ENCODE measurements at regions not wholly inside any gene's neighbourhood (a gene's known extent, or its start where the extent isn't known, plus 50 kb on each side); places are given as distances from the start of the nearest gene placed in this dataset.
A peak's percentile ranks its signal among the peaks of the same experiment; 100 is the strongest.

- Histone ChIP-seq H3K79me2 (ENCODE audit: insufficient read depth, low read length) (no peaks in the 10 kb centered on the region), H3F3A (ENCODE audit: low read depth) (no peaks in the 10 kb centered on the region), H4K20me1 (ENCODE audit: insufficient read depth, low read length, poor library complexity, severe bottlenecking) (no peaks in the 10 kb centered on the region), H3K9me3 (ENCODE audit: insufficient read depth, low read depth, low read length) (no peaks in the 10 kb centered on the region), H3K27me3 (ENCODE audit: insufficient read depth, low read length, poor library complexity, severe bottlenecking) (no peaks in the 10 kb centered on the region), H3K4me2 (ENCODE audit: low read depth, low read length, poor library complexity, severe bottlenecking) (no peak overlapping the region), H3K9ac (ENCODE audit: low read depth, low read length, poor library complexity, severe bottlenecking) (no peak overlapping the region), H3K4me1 (ENCODE audit: insufficient read depth, low read length, poor library complexity, severe bottlenecking) (no peaks in the 10 kb centered on the region), H3K36me3 (ENCODE audit: insufficient read depth, low read length) (no peaks in the 10 kb centered on the region), H2AFZ (ENCODE audit: low read length) (0 out of 2 replicates have a peak overlapping the region, but pooled peaks have one; percentile 49), H3K9me2 (replicated peaks; ENCODE audit: low read depth, low read length) (no peaks in the 10 kb centered on the region), H3K4me3 (ENCODE audit: low read length, poor library complexity, severe bottlenecking) (no peak overlapping the region)
- TF ChIP-seq CTCF (conservative IDR thresholded peaks at IDR 0.05; ENCODE audit: low read length) = peak; percentile 46
- no peak for TF ChIP-seq EZH2phosphoT487 (IDR thresholded peaks at IDR 0.05; ENCODE audit: borderline replicate concordance)
Measured at GRCh38 chr21:25283720-25284119, 323.6 kb downstream of the MRPL39 start.

DNA sequence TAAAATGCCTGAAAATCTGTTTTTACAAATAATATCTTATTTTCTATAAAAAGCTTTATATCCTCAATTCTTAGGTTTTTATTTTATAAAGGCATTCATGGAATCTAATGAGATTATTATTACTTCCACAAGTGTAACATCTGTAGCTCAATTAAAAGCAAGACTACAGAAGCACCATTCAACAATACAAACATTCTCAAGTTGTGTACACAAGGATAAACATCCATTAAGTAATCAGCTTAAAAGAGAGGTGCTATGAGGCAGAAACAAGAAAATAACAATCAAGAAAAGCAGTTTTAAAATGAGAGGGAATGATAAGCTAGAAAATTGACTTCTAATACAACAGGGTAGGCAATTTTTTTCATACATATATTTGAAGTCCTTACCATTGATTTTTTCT is 326.1 kb downstream of the MRPL39 start:
- Histone ChIP-seq H3K9ac (ENCODE audit: low read depth, low read length, poor library complexity, severe bottlenecking) (no peak overlapping the region), H3K9me3 (ENCODE audit: insufficient read depth, low read depth, low read length) (no peaks in the 10 kb centered on the region), H2AFZ (ENCODE audit: low read length) (no peak overlapping the region), H3K4me2 (ENCODE audit: low read depth, low read length, poor library complexity, severe bottlenecking) (no peak overlapping the region), H3K4me1 (ENCODE audit: insufficient read depth, low read length, poor library complexity, severe bottlenecking) (no peaks in the 10 kb centered on the region), H3K27me3 (ENCODE audit: insufficient read depth, low read length, poor library complexity, severe bottlenecking) (no peaks in the 10 kb centered on the region), H3K79me2 (ENCODE audit: insufficient read depth, low read length) (no peaks in the 10 kb centered on the region), H3K9me2 (replicated peaks; ENCODE audit: low read depth, low read length) (no peaks in the 10 kb centered on the region), H3K36me3 (ENCODE audit: insufficient read depth, low read length) (no peaks in the 10 kb centered on the region), H3F3A (ENCODE audit: low read depth) (no peaks in the 10 kb centered on the region), H3K4me3 (ENCODE audit: low read length, poor library complexity, severe bottlenecking) (no peak overlapping the region), H4K20me1 (ENCODE audit: insufficient read depth, low read length, poor library complexity, severe bottlenecking) (no peaks in the 10 kb centered on the region)
- no peak for TF ChIP-seq EZH2phosphoT487 (IDR thresholded peaks at IDR 0.05; ENCODE audit: borderline replicate concordance)

DNA sequence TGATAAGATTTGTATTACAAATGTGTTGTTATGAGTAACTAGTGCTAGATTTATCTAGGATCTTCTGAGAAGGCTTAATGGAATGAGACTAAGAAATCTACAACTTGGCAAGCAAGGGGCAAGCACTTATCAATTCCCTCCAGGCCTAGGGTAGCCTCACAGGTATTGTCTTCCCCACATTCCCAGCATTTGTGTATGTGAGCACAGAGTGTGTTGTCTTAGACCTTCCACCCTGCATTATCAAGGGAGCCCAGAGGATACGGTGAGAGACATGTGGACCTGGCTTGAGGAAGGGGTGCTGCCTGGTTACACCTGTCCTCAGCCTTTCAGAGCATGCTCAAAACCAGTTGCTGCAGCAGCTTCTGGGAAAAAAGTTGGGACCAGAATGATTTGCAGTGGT is 327.2 kb downstream of the MRPL39 start:
- H3K4me2 ChIP-seq (ENCODE audit: low read depth, low read length, poor library complexity, severe bottlenecking) = no peak overlapping the region

More for the DNA sequence above, 327.2 kb downstream of the MRPL39 start:
- Histone ChIP-seq H3K9me2 (replicated peaks; ENCODE audit: low read depth, low read length) (no peaks in the 10 kb centered on the region), H3K9me3 (ENCODE audit: insufficient read depth, low read depth, low read length) (no peaks in the 10 kb centered on the region), H4K20me1 (ENCODE audit: insufficient read depth, low read length, poor library complexity, severe bottlenecking) (no peaks in the 10 kb centered on the region), H3K9ac (ENCODE audit: low read depth, low read length, poor library complexity, severe bottlenecking) (no peak overlapping the region), H3F3A (ENCODE audit: low read depth) (no peaks in the 10 kb centered on the region), H3K79me2 (ENCODE audit: insufficient read depth, low read length) (no peaks in the 10 kb centered on the region), H3K36me3 (ENCODE audit: insufficient read depth, low read length) (no peaks in the 10 kb centered on the region), H3K27me3 (ENCODE audit: insufficient read depth, low read length, poor library complexity, severe bottlenecking) (no peaks in the 10 kb centered on the region), H3K4me3 (ENCODE audit: low read length, poor library complexity, severe bottlenecking) (no peak overlapping the region), H2AFZ (ENCODE audit: low read length) (no peak overlapping the region), H3K4me1 (ENCODE audit: insufficient read depth, low read length, poor library complexity, severe bottlenecking) (no peaks in the 10 kb centered on the region)
- TF ChIP-seq EZH2phosphoT487 (IDR thresholded peaks at IDR 0.05; ENCODE audit: borderline replicate concordance) = no peak
- no peak for TF ChIP-seq CTCF (conservative IDR thresholded peaks at IDR 0.05; ENCODE audit: low read length)

All from Loucy (cell line).